GM10266 (cell line): ENCODE measurements at regions not wholly inside any gene's neighbourhood (a gene's known extent, or its start where the extent isn't known, plus 50 kb on each side); places are given as distances from the start of the nearest gene placed in this dataset.

ENCODE experiments used
- DNase-seq: peaks from one replicate; pipeline ENCODE4 v3.0.0; 2012; ENCODE audit errors: extremely low spot score
- CTCF ChIP-seq: IDR thresholded peaks from 2 replicates; pipeline ENCODE4 v1.5.1; 2012; ENCODE audit warnings: mild to moderate bottlenecking, low read depth; ENCODE audit not compliant: control insufficient read depth, insufficient read depth; ENCODE audit errors: missing control alignments

DNA sequence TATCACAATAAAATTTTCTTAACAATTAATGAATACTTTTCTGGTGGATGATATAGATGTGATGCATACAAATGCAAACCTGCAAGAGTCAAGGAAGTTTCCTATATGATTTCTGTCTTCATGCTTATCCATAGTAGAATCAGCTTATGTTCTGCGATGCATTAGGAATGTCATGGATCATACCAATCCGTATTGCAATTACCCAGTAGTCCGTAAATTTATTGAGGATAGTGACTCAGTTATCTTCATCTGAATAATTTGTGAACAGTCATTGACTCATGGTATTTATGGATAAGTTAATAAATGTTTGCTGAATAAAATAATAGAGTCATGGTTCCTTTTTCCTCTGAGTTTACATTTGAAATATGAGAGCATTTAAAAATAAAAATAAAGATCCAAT lies 483.4 kb downstream of the LRFN5 start:
- TF ChIP-seq CTCF: no peak
- no peak for DNase-seq

DNA sequence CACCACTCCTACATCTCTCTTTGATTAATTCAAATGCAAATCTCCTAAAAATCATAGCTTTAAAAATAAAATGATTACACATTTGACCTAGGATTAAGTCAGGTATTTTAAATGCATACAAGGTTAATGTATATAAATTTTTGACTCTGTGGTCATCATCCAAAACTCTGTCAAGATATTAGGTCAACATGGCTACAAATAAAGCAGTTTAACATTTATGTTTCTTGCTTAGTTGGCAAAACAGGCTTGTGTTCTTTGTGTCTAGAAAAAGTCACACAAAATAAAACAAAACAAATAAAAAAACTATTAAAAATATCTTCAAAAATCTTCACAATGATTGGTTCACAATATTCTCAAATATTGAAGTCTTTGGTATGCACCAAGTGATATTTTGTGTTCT lies 473.2 kb downstream of the LRFN5 start:
- TF ChIP-seq CTCF: no peak
- no peak for DNase-seq

DNA sequence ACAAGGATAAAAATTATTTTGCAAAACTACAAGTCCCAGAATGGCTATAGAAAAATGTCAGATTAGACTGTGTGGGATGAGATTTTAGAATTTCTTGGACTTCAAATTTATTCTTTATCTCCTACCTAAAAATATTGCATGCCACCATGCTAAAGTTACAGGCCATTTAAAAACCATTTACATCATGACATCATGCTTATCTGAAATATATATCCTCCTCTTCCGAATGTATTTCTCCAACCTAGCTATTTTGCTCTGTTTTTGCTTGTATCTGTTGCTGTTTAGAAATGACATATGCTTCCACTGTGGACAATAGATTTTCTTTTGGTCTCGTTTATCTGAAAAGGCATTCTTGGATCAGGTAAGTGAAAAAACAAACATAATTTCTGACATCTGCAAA lies 471.7 kb downstream of the LRFN5 start:
- TF ChIP-seq CTCF: no peak

DNA sequence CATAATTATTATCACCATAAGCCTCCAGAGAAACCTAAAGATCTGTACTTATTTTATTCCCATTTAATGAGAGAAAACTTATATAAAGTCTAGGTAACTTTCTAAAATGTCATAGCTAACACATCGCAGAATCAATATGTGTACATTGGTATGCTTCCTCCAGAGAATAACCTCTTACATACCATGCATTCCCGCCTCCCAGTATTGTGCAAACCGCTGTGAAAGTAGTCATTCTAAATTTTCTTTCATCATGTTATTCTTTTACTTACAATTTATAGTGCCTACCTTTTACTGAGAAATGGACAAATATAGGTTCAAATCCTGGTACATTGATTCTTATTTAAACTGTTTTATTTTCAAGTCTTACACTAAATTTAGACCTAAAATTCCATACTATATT lies 463.4 kb downstream of the LRFN5 start:
- no peak for TF ChIP-seq CTCF
- DNase-seq: no peak

More for the DNA sequence above, 471.7 kb downstream of the LRFN5 start:
- no peak for DNase-seq

- TF ChIP-seq CTCF: no peak
- DNase-seq: no peak
Measured at GRCh38 chr14:42057111-42057510, 450.4 kb downstream of the LRFN5 start.

- no peak for DNase-seq
- no peak for TF ChIP-seq CTCF
Measured at GRCh38 chr14:42047421-42048055, 440.9 kb downstream of the LRFN5 start.

GRCh38 chr14:42045383-42045782 lies 438.7 kb downstream of the LRFN5 start:
- TF ChIP-seq CTCF: no peak
- no peak for DNase-seq
